ENCODE measurements at regions not wholly inside any gene's neighbourhood (a gene's known extent, or its start where the extent isn't known, plus 50 kb on each side); places are given as distances from the start of the nearest gene placed in this dataset.

GRCh38 chr3:88460369-88460768 lies 310.6 kb downstream of the C3orf38 start:
- no peak for TF ChIP-seq PAX5 (IDR thresholded peaks at IDR 0.05; ENCODE audit: insufficient read depth, low read length, severe bottlenecking)
- no peak for TF ChIP-seq POLR2AphosphoS5 (IDR thresholded peaks at IDR 0.05; ENCODE audit: low read depth, low read length)
- TF ChIP-seq POLR2A (IDR thresholded peaks at IDR 0.05; ENCODE audit: low read depth, low read length), result no peak
- no peak for TF ChIP-seq POU2F2 (IDR thresholded peaks at IDR 0.05; ENCODE audit: low read depth, low read length)

Data from GM12891 (cell line).